HG03442 (cell line): ENCODE measurements at regions not wholly inside any gene's neighbourhood (a gene's known extent, or its start where the extent isn't known, plus 50 kb on each side); places are given as distances from the start of the nearest gene placed in this dataset.

Experiments used
- ATAC-seq: cut with Tn5 transposase; IDR thresholded peaks from one replicate; pipeline ENCODE4 v1.9.1; 2021; ENCODE audit warnings: mild to moderate bottlenecking, moderate library complexity; ENCODE audit not compliant: unreplicated experiment

GRCh38 chr6:113466526-113466925, 390.6 kb upstream of the MARCKS start:
- no peak for ATAC-seq

- ATAC-seq: no peak
Observed at GRCh38 chr6:113475392-113475791, 381.8 kb upstream of the MARCKS start.

- no peak for ATAC-seq
Observed at GRCh38 chr6:113476937-113477839, 380.0 kb upstream of the MARCKS start.

GRCh38 chr6:113480616-113481015, 376.5 kb upstream of the MARCKS start:
- no peak for ATAC-seq

- no peak for ATAC-seq
Observed at GRCh38 chr6:113481458-113481857, 375.7 kb upstream of the MARCKS start.

GRCh38 chr6:113481910-113482309, 375.2 kb upstream of the MARCKS start:
- peak; percentile 75 for ATAC-seq

- ATAC-seq: no peak
Observed at GRCh38 chr6:113482771-113483170, 374.4 kb upstream of the MARCKS start.

- ATAC-seq: no peak
Observed at GRCh38 chr6:113486199-113486598, 370.9 kb upstream of the MARCKS start.

- no peak for ATAC-seq
Observed at GRCh38 chr6:113487489-113488058, 369.6 kb upstream of the MARCKS start.

- no peak for ATAC-seq
Observed at GRCh38 chr6:113488061-113488460, 369.1 kb upstream of the MARCKS start.

- ATAC-seq: no peak
Observed at GRCh38 chr6:113488812-113489685, 368.1 kb upstream of the MARCKS start.

- ATAC-seq: no peak
Observed at GRCh38 chr6:113489952-113490746, 367.0 kb upstream of the MARCKS start.

- ATAC-seq: no peak
Observed at GRCh38 chr6:113491376-113491775, 365.8 kb upstream of the MARCKS start.

- ATAC-seq: no peak
Observed at GRCh38 chr6:113493991-113494390, 363.2 kb upstream of the MARCKS start.

GRCh38 chr6:113495521-113495920, 361.6 kb upstream of the MARCKS start:
- ATAC-seq: no peak

- no peak for ATAC-seq
Observed at GRCh38 chr6:113496166-113496565, 361.0 kb upstream of the MARCKS start.

- no peak for ATAC-seq
Observed at GRCh38 chr6:113500221-113500620, 356.9 kb upstream of the MARCKS start.

- no peak for ATAC-seq
Observed at GRCh38 chr6:113505084-113505699, 352.0 kb upstream of the MARCKS start.

GRCh38 chr6:113508249-113508648, 348.9 kb upstream of the MARCKS start:
- no peak for ATAC-seq

GRCh38 chr6:113511100-113511499, 346.0 kb upstream of the MARCKS start:
- ATAC-seq: no peak
